T47D (cell line): ENCODE measurements at regions not wholly inside any gene's neighbourhood (a gene's known extent, or its start where the extent isn't known, plus 50 kb on each side); places are given as distances from the start of the nearest gene placed in this dataset.
"Not testable (repeated sequence)": the region's sequence is repeated elsewhere in the genome, so short reads cannot be mapped to it uniquely, and the experiment has no call there.

Experiments used
- DNase-seq, 2 experiments: peaks; one replicate each; pipeline versions ENCODE4 v3.0.0 to v3.0.0-alpha.2; 2011 to 2012; ENCODE audit warnings: low read depth in 1 of 2, low spot score in 1 of 2
- JUND ChIP-seq: IDR thresholded peaks from 2 replicates; pipeline ENCODE4 v1.6.1; 2012; ENCODE audit warnings: low read depth
- in situ Hi-C: cut with HindIII; loops from 2 replicates; pipeline ENCODE4 v1.10.0; 2016; ENCODE audit warnings: low sequenced_read_pairs, low pct_unique_long_range_greater_than_20kb

GRCh38 chr7:104264285-104264684, 56.5 kb upstream of the ORC5 start:
- in situ Hi-C loops, result no loop called here

GRCh38 chr7:104267701-104268368, 60.0 kb upstream of the ORC5 start:
- DNase-seq, result no peak
- no peak for TF ChIP-seq JUND
- in situ Hi-C loops, result no loop called here

More at GRCh38 chr7:104264285-104264684, 56.5 kb upstream of the ORC5 start:
- TF ChIP-seq JUND, result no peak
- no peak for DNase-seq

- TF ChIP-seq JUND, result no peak
- in situ Hi-C loops, result no loop called here
- no peak for DNase-seq
Observed at GRCh38 chr7:104271948-104272347, 56.5 kb upstream of the LHFPL3 start.

GRCh38 chr7:104272767-104273384, 55.5 kb upstream of the LHFPL3 start:
- DNase-seq, result peak; percentile 5 to 57

GRCh38 chr7:104275900-104276299, 52.5 kb upstream of the LHFPL3 start:
- in situ Hi-C loops, result no loop called here
- no peak for DNase-seq
- TF ChIP-seq JUND, result no peak

More at GRCh38 chr7:104272767-104273384, 55.5 kb upstream of the LHFPL3 start:
- in situ Hi-C loops, result no loop called here
- no peak for TF ChIP-seq JUND

GRCh38 chr7:104276730-104277129, 51.7 kb upstream of the LHFPL3 start:
- in situ Hi-C loops, DNase-seq: not testable (repeated sequence)
